ENCODE measurements at regions not wholly inside any gene's neighbourhood (a gene's known extent, or its start where the extent isn't known, plus 50 kb on each side); places are given as distances from the start of the nearest gene placed in this dataset.

DNA sequence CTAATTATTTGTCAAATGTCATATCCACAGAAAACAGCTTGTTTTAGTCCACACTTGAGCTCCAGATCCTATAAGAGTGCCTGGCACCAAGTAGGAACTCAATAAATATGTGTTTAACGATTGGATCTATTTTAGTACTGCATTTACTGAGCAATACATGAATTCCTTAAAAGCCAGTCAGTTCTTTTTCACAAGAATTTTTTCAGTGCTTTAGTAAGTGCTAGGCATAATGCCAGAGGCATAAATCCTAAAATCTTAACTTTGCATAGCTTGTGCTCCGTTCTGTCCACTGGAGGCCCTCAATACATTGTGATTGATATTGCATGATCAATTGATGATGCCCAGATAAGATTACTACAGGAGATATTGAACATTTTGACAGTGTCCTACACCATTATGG lies 67.3 kb upstream of the PCSK5 start:
- Mint-ChIP-seq H3K4me3 (ENCODE audit: unreplicated experiment) (no peak overlapping the region), H3K27ac (ENCODE audit: unreplicated experiment) (no peak overlapping the region), H3K9me3 (ENCODE audit: unreplicated experiment) (peaks cover 8% of the 10 kb centered on the region), H3K27me3 (ENCODE audit: insufficient read depth, unreplicated experiment) (no peaks in the 10 kb centered on the region), H3K4me1 (ENCODE audit: low read depth, unreplicated experiment) (no peaks in the 10 kb centered on the region), H3K36me3 (ENCODE audit: insufficient read depth, unreplicated experiment) (no peaks in the 10 kb centered on the region)
- Histone ChIP-seq H3K4me3 (ENCODE audit: low read depth, low read length) (no peak overlapping the region), H3K4me1 (no peaks in the 10 kb centered on the region), H3K36me3 (ENCODE audit: control insufficient read depth, insufficient read depth, low read length) (no peaks in the 10 kb centered on the region), H3K27me3 (replicated peaks; ENCODE audit: control insufficient read depth, insufficient read depth, low read length) (no peaks in the 10 kb centered on the region), H3K9me3 (no peaks in the 10 kb centered on the region)
- intact Hi-C loops (cut with micrococcal nuclease; ENCODE audit: unreplicated experiment): no loop called here
- no TSS peak for BruUV-seq (replicated peaks)
- TF ChIP-seq CTCF (IDR thresholded peaks at IDR 0.05; ENCODE audit: insufficient read depth in 1 of 2, low read depth in 1 of 2, low read length in 1 of 2, severe bottlenecking in 1 of 2, unreplicated experiment in 1 of 2): no peak
- ChIA-PET POLR2A (no interaction called here), CTCF (no interaction called here)
- DNase-seq: no peak

DNA sequence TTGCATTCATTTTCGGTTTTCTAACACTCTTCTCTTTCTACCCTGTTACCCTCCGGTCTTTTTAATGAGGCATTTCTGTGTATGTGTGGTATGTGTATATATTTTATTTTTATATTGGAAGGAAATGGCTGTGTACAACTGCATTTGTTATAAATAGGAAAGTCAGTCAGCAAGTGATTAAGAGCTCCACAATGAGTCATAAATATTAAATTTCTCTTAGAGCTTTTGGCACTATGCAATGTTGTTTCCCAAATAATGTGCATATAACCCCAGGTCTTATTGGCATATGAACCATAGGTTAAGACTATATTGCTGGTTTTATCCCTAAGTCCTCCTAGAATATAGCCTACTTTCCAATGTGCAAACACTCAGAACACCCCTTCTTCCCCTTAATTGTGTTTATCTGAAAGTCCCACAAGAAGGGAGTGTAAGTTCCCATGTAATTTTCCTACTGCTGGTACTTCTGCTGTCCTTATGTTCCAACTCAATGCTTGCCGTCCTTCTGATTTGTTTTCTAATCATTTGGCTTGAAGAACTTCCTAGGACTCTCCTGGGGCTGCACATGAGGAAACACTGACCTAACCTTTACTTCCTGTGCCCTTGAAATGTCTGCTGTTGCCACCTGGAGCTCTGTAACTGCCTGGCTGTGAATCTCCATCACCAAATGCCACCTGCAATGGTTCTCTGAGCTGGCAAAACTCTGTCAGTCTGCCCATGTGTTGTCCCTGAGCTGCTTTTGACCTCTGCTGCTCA lies 65.5 kb upstream of the PCSK5 start:
- Mint-ChIP-seq H3K4me1 (ENCODE audit: low read depth, unreplicated experiment) (no peaks in the 10 kb centered on the region), H3K27ac (ENCODE audit: unreplicated experiment) (no peak overlapping the region), H3K36me3 (ENCODE audit: insufficient read depth, unreplicated experiment) (no peaks in the 10 kb centered on the region), H3K9me3 (ENCODE audit: unreplicated experiment) (no peaks in the 10 kb centered on the region), H3K4me3 (ENCODE audit: unreplicated experiment) (no peak overlapping the region), H3K27me3 (ENCODE audit: insufficient read depth, unreplicated experiment) (no peaks in the 10 kb centered on the region)
- POLR2A ChIA-PET: no interaction called here
- DNase-seq: no peak
- H3K4me3 ChIP-seq (ENCODE audit: low read depth, low read length): no peak overlapping the region
- TF ChIP-seq CTCF (IDR thresholded peaks at IDR 0.05; ENCODE audit: insufficient read depth in 1 of 2, low read depth in 1 of 2, low read length in 1 of 2, severe bottlenecking in 1 of 2, unreplicated experiment in 1 of 2): no peak
- no peaks in the 10 kb centered on the region for H3K9me3 ChIP-seq
- H3K27me3 ChIP-seq (replicated peaks; ENCODE audit: control insufficient read depth, insufficient read depth, low read length): no peaks in the 10 kb centered on the region
- BruUV-seq (replicated peaks): no TSS peak
- CTCF ChIA-PET: no interaction called here
- H3K36me3 ChIP-seq (ENCODE audit: control insufficient read depth, insufficient read depth, low read length): no peaks in the 10 kb centered on the region
- H3K4me1 ChIP-seq: no peaks in the 10 kb centered on the region
- intact Hi-C loops (cut with micrococcal nuclease; ENCODE audit: unreplicated experiment): no loop called here

DNA sequence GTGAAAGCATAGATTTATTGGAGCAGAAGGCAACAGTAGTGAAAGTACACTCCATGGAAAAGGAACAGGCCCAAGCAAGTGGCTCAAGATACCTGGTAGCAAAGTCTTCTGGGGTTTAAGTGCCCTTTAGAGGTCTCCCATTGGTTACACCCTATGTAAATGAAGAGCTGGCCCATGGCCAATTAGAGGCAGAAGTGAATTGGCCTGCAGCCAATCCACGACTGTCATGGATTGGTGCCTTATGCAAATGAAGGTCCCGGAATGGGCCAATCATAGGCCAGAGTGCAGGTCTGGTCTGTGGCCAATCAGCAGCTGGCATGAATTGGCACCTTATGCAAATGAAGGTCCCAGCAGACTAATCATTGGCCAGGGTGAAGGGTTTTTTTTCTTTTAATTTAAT lies 64.2 kb upstream of the PCSK5 start:
- Mint-ChIP-seq H3K9me3 (ENCODE audit: unreplicated experiment) (no peaks in the 10 kb centered on the region), H3K27ac (ENCODE audit: unreplicated experiment) (no peak overlapping the region), H3K4me3 (ENCODE audit: unreplicated experiment) (no peak overlapping the region), H3K27me3 (ENCODE audit: insufficient read depth, unreplicated experiment) (no peaks in the 10 kb centered on the region), H3K4me1 (ENCODE audit: low read depth, unreplicated experiment) (no peaks in the 10 kb centered on the region), H3K36me3 (ENCODE audit: insufficient read depth, unreplicated experiment) (no peaks in the 10 kb centered on the region)
- DNase-seq: no peak
- no peaks in the 10 kb centered on the region for H3K4me1 ChIP-seq
- no peaks in the 10 kb centered on the region for H3K9me3 ChIP-seq
- no TSS peak for BruUV-seq (replicated peaks)
- ChIA-PET POLR2A (no interaction called here), CTCF (no interaction called here)
- TF ChIP-seq CTCF (IDR thresholded peaks at IDR 0.05; ENCODE audit: insufficient read depth in 1 of 2, low read depth in 1 of 2, low read length in 1 of 2, severe bottlenecking in 1 of 2, unreplicated experiment in 1 of 2): no peak
- no peak overlapping the region for H3K4me3 ChIP-seq (ENCODE audit: low read depth, low read length)
- H3K27me3 ChIP-seq (replicated peaks; ENCODE audit: control insufficient read depth, insufficient read depth, low read length): no peaks in the 10 kb centered on the region
- intact Hi-C loops (cut with micrococcal nuclease; ENCODE audit: unreplicated experiment): no loop called here
- H3K36me3 ChIP-seq (ENCODE audit: control insufficient read depth, insufficient read depth, low read length): no peaks in the 10 kb centered on the region
